ENCODE measurements at regions not wholly inside any gene's neighbourhood (a gene's known extent, or its start where the extent isn't known, plus 50 kb on each side); places are given as distances from the start of the nearest gene placed in this dataset.
A peak's percentile ranks its signal among the peaks of the same experiment; 100 is the strongest.

GRCh38 chr16:16988963-16989362, 481.8 kb downstream of the XYLT1 start:
- ChIA-PET CTCF (interaction anchor here (0.8 to 1.7 kb wide), 3 partner anchors 24 to 34 kb away, joined by 3 read pairs; no protein-coding TSS in a partner anchor), POLR2A (no interaction called here)
- DNase-seq (ENCODE audit: extremely low spot score) = peak; percentile 45
- TF ChIP-seq, protein P1, sequence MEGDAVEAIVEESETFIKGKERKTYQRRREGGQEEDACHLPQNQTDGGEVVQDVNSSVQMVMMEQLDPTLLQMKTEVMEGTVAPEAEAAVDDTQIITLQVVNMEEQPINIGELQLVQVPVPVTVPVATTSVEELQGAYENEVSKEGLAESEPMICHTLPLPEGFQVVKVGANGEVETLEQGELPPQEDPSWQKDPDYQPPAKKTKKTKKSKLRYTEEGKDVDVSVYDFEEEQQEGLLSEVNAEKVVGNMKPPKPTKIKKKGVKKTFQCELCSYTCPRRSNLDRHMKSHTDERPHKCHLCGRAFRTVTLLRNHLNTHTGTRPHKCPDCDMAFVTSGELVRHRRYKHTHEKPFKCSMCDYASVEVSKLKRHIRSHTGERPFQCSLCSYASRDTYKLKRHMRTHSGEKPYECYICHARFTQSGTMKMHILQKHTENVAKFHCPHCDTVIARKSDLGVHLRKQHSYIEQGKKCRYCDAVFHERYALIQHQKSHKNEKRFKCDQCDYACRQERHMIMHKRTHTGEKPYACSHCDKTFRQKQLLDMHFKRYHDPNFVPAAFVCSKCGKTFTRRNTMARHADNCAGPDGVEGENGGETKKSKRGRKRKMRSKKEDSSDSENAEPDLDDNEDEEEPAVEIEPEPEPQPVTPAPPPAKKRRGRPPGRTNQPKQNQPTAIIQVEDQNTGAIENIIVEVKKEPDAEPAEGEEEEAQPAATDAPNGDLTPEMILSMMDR (IDR thresholded peaks at IDR 0.05; ENCODE audit: control extremely low read depth, extremely low read depth, low read depth, missing control alignments) = no peak

- POLR2A ChIA-PET = no interaction called here
- TF ChIP-seq, protein P1 (IDR thresholded peaks at IDR 0.05; ENCODE audit: control extremely low read depth, extremely low read depth, low read depth, missing control alignments) = no peak
- no peak for DNase-seq (ENCODE audit: extremely low spot score)
- CTCF ChIA-PET = interaction anchor here (1.0 to 1.7 kb wide), 2 partner anchors 23 to 26 kb away, joined by 3 read pairs; no protein-coding TSS in a partner anchor
Measured at GRCh38 chr16:16989368-16989767, 481.4 kb downstream of the XYLT1 start.

GRCh38 chr16:16991711-16992110, 479.0 kb downstream of the XYLT1 start:
- TF ChIP-seq, protein P1 (IDR thresholded peaks at IDR 0.05; ENCODE audit: control extremely low read depth, extremely low read depth, low read depth, missing control alignments) = no peak
- no peak for DNase-seq (ENCODE audit: extremely low spot score)
- ChIA-PET CTCF (interaction anchor here (1.1 to 1.2 kb wide), 2 partner anchors 8 to 144 kb away, joined by 3 to 4 read pairs; no protein-coding TSS in a partner anchor), POLR2A (no interaction called here)

- ChIA-PET POLR2A (no interaction called here), CTCF (interaction anchor here (1.1 to 3.0 kb wide), 4 partner anchors 8 to 586 kb away, joined by 3 to 15 read pairs (median 3); no protein-coding TSS in a partner anchor)
Measured at GRCh38 chr16:16992975-16993765, 477.6 kb downstream of the XYLT1 start.

DNA sequence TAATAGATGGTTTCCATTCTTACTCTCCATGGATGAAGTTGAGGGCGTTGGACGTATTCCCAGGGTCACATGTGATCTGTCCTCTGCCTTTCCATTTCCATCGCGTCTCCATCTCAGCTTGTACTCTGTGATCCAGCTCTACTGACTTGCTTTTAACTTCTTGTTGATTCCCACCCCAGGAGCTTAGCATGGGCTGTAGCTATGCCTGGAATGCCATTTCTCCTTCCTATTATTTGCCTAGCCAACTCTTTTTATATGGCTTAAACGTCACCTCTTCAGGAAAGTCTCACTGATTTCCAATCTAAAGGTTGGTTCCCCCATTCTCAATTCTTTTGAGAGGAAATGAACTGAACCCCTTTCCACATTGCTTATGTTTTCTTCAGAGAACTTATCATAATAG, 475.9 kb downstream of the XYLT1 start:
- ChIA-PET CTCF (interaction anchor here (3.0 kb wide), 1 partner anchor 10 kb away, joined by 15 read pairs; no protein-coding TSS in a partner anchor), POLR2A (no interaction called here)
- DNase-seq (ENCODE audit: extremely low spot score) = no peak
- TF ChIP-seq, protein P1 (IDR thresholded peaks at IDR 0.05; ENCODE audit: control extremely low read depth, extremely low read depth, low read depth, missing control alignments) = no peak

More at GRCh38 chr16:16992975-16993765, 477.6 kb downstream of the XYLT1 start:
- no peak for DNase-seq (ENCODE audit: extremely low spot score)
- TF ChIP-seq, protein P1 (IDR thresholded peaks at IDR 0.05; ENCODE audit: control extremely low read depth, extremely low read depth, low read depth, missing control alignments) = no peak

- TF ChIP-seq, protein P1 (IDR thresholded peaks at IDR 0.05; ENCODE audit: control extremely low read depth, extremely low read depth, low read depth, missing control alignments) = no peak
- ChIA-PET CTCF (interaction anchor here (0.9 kb wide), 1 partner anchor 12 kb away, joined by 3 read pairs; no protein-coding TSS in a partner anchor), POLR2A (no interaction called here)
- no peak for DNase-seq (ENCODE audit: extremely low spot score)
Measured at GRCh38 chr16:16996827-16997226, 473.9 kb downstream of the XYLT1 start.
